Adipocyte (in vitro differentiated cells): ENCODE measurements at regions not wholly inside any gene's neighbourhood (a gene's known extent, or its start where the extent isn't known, plus 50 kb on each side); places are given as distances from the start of the nearest gene placed in this dataset.
A peak's percentile ranks its signal among the peaks of the same experiment; 100 is the strongest.

Source experiments
- DNase-seq: peaks from one replicate; pipeline ENCODE4 v3.0.0-alpha.2; 2015; ENCODE audit warnings: low read depth
- H3K27me3 ChIP-seq: replicated peaks from 2 replicates; pipeline ENCODE4 v1.7.0; 2013; ENCODE audit warnings: mild to moderate bottlenecking, low read length, moderate library complexity; ENCODE audit not compliant: control insufficient read depth, insufficient read depth
- H3K36me3 ChIP-seq: 2 replicates; pipeline ENCODE4 v1.7.0; 2013; ENCODE audit warnings: low read length, mild to moderate bottlenecking, moderate library complexity; ENCODE audit not compliant: control insufficient read depth, insufficient read depth, severe bottlenecking
- H3K4me1 ChIP-seq: 2 replicates; pipeline ENCODE4 v1.7.0; 2013; ENCODE audit warnings: mild to moderate bottlenecking, low read length, moderate library complexity; ENCODE audit not compliant: control insufficient read depth, insufficient read depth
- H3K4me3 ChIP-seq: 2 replicates; pipeline ENCODE4 v1.7.0; 2013; ENCODE audit warnings: mild to moderate bottlenecking, low read length, moderate library complexity
- H3K9ac ChIP-seq: 2 replicates; pipeline ENCODE4 v1.7.0; 2013; ENCODE audit warnings: mild to moderate bottlenecking, low read length, moderate library complexity
- H3K9me3 ChIP-seq: 2 replicates; pipeline ENCODE4 v1.7.0; 2013; ENCODE audit warnings: mild to moderate bottlenecking, low read length, moderate library complexity; ENCODE audit not compliant: control insufficient read depth

DNA sequence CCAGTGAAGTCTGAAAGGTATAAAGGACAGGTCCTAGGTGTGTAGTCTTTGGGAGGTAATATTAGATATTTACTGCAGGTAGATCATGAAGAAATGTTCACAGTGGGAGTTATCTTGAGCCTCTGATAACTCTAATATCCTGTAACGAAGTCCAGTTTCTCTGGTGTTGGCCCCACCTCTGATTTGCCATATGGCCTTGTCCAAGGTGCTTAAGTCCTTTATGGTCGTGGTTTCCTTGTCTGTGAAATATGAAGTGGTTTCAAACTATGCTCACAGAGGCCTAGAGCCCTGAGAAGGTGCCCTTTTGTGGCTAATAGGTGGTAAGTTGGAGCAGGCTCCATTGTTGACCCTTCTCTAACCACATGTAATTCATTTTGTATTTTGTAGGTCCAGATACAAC, 190.7 kb downstream of the ICOS start:
- peaks cover 14% of the 10 kb centered on the region for H3K27me3 ChIP-seq

DNA sequence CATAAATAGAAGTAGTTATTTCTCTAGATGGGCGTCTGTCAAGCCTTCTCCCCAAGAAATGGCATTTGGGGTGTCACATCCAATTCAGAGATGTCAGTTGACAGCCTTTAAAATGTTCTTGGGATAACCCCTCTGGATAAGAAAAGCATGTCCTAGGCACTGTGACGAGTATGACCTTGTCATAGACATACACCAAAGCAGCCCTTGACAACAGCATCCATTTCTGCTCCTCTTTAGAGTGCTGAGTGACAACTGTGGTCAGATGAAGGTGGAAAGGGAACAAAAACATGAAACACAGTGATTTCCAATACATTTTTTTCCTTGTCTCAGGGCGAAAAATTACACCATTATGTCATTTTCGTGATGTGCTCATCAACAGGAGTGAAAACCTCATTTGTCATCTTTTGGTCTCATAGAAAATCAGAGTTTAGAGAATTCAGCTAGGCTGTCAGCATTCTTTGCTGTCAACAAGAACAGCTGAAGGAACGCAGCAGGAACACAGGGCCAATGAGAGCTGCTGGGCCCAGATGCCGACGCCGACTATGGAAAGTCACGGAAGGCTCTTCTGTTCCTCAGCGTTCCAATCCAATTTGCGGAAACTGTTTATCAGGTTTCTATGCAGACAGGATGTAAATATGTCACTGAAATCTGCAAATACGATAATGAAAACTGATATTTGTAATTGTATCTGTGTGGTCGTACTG, 193.2 kb downstream of the ICOS start:
- Histone ChIP-seq H3K27me3 (peaks cover 9% of the 10 kb centered on the region), H3K4me3 (no peak overlapping the region), H3K9ac (no peak overlapping the region), H3K4me1 (no peaks in the 10 kb centered on the region), H3K9me3 (no peaks in the 10 kb centered on the region), H3K36me3 (no peaks in the 10 kb centered on the region)
- no peak for DNase-seq

More for the DNA sequence above, 190.7 kb downstream of the ICOS start:
- H3K9ac ChIP-seq = no peak overlapping the region
- no peak overlapping the region for H3K4me3 ChIP-seq
- peak; percentile 16 for DNase-seq
- H3K4me1 ChIP-seq = no peaks in the 10 kb centered on the region
- no peaks in the 10 kb centered on the region for H3K9me3 ChIP-seq
- no peaks in the 10 kb centered on the region for H3K36me3 ChIP-seq

DNA sequence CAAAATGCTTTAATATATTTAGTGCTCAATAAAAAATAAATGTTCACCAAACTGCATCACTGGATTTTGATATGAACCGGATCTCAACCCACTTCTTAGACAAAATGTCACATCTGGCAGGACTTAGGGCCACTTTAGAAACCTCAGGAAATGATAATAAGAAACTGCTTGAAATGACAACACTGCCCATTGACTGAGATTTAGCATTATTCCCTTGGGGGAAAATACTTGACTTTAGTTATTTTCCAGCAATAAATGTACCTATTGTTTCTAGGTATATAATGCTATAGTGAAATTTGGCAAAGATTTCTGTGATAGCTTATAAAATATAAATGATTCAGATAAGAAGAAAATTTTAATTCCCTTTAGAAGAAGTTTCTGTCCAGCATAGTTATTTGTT, 195.1 kb downstream of the ICOS start:
- Histone ChIP-seq H3K9me3 (no peaks in the 10 kb centered on the region), H3K4me1 (no peaks in the 10 kb centered on the region), H3K9ac (no peak overlapping the region), H3K4me3 (no peak overlapping the region), H3K36me3 (no peaks in the 10 kb centered on the region), H3K27me3 (peaks cover 13% of the 10 kb centered on the region)
- DNase-seq = no peak

DNA sequence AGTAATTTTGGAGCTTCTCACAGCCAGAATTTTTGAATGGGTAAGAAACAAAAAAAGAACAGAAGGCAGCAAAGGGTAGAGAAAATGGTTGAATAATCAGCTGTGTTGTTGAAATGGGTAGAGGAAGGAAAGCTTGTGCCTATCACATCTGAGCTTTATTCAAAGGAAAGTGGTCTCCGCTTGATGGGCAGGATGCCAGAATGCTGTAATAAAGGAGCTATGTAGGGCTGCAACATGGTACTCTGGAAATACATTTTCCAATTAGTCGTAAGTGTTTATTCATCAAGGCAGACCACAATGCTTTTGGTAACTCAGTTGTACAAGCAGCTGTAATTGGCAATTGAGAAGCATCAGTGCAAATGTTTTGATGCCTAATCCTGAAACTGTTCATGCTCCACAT, 196.9 kb downstream of the ICOS start:
- H3K9ac ChIP-seq = no peak overlapping the region
- H3K9me3 ChIP-seq = no peaks in the 10 kb centered on the region
- H3K36me3 ChIP-seq = no peaks in the 10 kb centered on the region
- DNase-seq = no peak
- peaks cover 14% of the 10 kb centered on the region for H3K27me3 ChIP-seq
- H3K4me3 ChIP-seq = no peak overlapping the region
- H3K4me1 ChIP-seq = no peaks in the 10 kb centered on the region

DNA sequence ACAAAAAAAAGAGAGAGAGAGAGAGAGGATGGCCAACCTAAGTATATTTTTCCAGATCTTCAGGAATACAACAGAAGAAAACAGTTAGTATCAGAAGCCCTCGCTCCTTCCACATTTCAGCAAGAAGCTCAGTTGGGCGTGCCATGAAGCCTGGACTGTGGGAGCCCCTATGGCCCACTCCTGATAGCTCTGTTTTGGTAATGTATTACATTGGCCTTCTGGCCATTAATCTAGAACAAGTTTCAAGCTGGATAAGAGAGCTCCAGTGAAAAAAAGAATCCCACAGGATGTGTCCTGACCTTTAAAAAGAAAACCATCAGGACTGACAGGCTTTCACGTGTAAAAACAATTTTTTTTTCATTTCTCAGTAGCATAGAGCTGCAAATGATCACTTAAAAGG, 197.9 kb downstream of the ICOS start:
- Histone ChIP-seq H3K9ac (no peak overlapping the region), H3K4me1 (no peaks in the 10 kb centered on the region), H3K4me3 (no peak overlapping the region), H3K27me3 (peaks cover 11% of the 10 kb centered on the region), H3K9me3 (no peaks in the 10 kb centered on the region), H3K36me3 (no peaks in the 10 kb centered on the region)
- DNase-seq = no peak

DNA sequence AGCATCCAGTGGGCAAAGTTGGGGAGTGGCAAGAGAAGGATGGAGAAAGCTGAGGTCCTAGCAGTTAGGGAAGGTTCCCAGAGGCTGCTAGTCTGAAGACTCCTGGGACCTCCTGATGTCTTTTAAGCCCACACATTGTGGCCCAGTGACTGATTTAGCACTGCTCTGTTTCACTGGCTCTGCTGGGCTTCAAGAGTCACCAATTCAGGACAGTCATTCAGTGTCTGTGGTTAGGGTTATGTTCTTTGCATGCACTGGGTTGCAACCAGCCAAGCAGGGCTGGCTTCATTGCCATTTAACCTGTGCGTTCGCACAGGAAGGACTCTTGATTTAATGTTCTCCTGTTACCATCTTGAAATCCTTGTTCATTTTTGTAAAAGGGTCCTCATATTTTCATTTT, 199.2 kb downstream of the ICOS start:
- Histone ChIP-seq H3K27me3 (peaks cover 5% of the 10 kb centered on the region), H3K4me1 (no peaks in the 10 kb centered on the region), H3K4me3 (no peak overlapping the region), H3K9me3 (no peaks in the 10 kb centered on the region), H3K9ac (no peak overlapping the region), H3K36me3 (no peaks in the 10 kb centered on the region)
- no peak for DNase-seq

DNA sequence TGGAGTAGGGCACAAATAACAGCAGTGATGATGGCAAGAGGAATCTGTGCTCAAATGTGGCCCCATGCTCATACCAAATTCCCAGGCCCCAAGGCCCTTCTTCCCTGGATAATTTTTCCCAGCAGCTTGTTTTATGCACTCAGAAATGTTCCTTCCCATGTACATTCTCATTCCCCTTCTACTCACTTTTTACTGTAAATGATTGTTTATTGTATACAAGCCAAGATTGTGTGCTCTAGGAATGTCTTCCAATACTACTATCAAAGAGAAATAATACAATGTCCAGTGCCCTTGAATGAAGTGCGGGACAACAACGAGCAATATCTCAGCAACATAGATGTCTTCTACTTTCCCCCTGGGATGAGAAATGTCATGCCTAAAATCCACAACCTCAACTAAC, 201.6 kb downstream of the ICOS start:
- no peaks in the 10 kb centered on the region for H3K4me1 ChIP-seq

DNA sequence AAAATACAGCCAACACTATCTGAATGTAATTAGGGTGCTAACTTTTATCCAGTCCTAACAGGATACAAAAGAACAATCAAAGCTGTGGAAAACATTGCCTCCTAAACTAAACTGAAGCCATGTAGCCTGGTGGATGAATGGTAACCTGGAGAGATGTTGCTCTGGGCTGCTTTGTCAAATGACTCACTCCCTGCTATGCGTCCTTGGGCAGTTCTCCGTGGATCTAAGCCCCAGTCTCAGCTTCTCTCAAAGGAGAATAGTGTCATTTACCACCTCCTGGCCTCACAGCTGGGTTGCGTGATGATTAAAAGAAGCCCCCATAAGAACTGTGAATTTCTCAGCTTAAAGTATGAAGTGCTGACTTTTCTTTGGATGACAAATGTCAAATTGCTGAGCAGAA, 203.7 kb downstream of the ICOS start:
- Histone ChIP-seq H3K9me3 (no peaks in the 10 kb centered on the region), H3K4me1 (no peaks in the 10 kb centered on the region), H3K27me3 (peaks cover 31% of the 10 kb centered on the region), H3K36me3 (no peaks in the 10 kb centered on the region), H3K9ac (no peak overlapping the region), H3K4me3 (no peak overlapping the region)
- DNase-seq = no peak

More for the DNA sequence above, 201.6 kb downstream of the ICOS start:
- Histone ChIP-seq H3K27me3 (peaks cover 18% of the 10 kb centered on the region), H3K9ac (no peak overlapping the region), H3K9me3 (no peaks in the 10 kb centered on the region), H3K4me3 (no peak overlapping the region), H3K36me3 (no peaks in the 10 kb centered on the region)
- no peak for DNase-seq

DNA sequence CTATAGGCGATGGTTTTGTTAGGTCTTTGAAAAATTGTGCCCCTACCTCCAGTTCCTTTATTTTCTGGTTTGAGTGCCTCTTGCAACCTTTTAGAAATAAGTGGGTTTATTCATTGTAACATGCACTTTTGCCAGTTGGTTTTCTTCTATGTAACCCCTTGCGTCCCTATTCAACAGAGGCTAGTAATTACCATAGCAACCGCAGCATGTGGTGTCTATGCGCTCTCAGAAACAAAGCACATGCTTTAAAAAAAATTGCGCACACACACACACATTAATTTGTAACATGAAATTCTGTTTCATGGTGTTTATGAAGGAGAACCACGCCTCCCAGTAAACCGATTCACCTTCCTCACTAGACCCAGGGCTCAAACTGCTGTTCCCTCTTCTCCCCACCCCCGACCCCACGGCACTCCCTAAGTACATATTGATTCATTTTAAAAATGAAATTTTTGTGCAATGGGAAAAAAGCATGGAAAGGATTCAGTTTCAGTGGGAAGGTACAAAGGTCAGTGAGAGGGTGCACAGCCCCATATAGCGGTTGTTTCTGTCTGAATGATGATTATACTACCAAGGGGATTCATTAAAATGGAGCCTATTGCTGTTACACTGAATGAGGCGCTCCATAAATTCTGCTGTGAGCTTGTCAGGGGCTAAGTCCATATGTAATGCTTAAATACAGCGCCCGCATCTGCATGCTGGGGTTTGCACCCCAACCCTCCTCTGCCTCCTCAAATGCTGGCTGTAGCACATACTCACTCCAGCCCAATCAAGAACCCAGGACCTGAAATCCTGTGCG, 206.9 kb downstream of the ICOS start:
- Histone ChIP-seq H3K9me3 (no peaks in the 10 kb centered on the region), H3K4me1 (peaks cover 6% of the 10 kb centered on the region), H3K9ac (no peak overlapping the region), H3K4me3 (no peak overlapping the region), H3K27me3 (peaks cover 26% of the 10 kb centered on the region), H3K36me3 (no peaks in the 10 kb centered on the region)
- DNase-seq = no peak

DNA sequence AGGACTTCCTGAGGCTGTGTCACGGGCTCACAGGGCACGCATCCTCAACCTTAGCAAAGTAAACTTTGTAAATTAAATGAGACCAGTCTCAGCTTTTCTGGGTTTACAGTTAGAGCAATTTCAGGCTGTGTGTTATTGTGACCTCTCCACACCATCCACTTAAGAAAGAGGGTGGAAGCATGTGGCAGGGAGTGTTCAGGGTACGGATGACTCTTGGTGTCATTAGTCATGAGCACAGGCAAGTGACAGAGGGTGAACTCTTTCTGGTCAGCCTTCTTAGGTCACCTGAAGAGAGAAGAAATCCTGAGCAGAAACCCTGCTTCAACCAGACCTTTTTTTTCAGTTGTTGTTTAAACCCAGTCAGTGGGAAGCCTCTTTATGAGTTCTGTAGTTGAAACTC, 207.9 kb downstream of the ICOS start:
- H3K9ac ChIP-seq = no peak overlapping the region
- no peak overlapping the region for H3K4me3 ChIP-seq
- peaks cover 6% of the 10 kb centered on the region for H3K4me1 ChIP-seq
- DNase-seq = no peak
- H3K9me3 ChIP-seq = no peaks in the 10 kb centered on the region
- H3K27me3 ChIP-seq = peaks cover 30% of the 10 kb centered on the region
- H3K36me3 ChIP-seq = no peaks in the 10 kb centered on the region

DNA sequence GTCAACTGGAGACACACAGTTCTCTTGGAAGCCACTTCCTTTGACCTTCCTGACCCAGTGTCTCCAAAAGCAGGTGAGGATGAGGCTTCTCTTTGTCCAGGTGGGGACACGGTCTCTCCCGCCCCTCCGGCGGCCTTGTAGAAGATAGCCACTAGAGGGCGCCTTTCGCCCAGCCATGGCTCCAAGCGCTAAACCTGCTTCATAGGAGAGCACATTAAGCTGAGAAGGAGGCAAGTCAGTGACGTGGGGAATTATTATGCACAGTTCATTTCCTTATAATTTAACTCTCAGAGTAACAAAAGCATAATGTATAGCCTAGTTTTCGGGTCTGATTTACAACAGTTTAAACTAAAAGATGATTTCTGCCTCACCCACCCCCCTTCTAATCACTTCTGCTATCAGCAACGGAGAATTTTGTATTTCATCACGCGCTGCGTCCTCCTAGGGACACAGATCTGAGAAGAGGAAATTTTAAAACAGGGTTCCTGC, 208.7 kb downstream of the ICOS start:
- peak; percentile 93 for DNase-seq
- peak overlapping the region; percentile 79 for H3K4me3 ChIP-seq
- H3K36me3 ChIP-seq = no peaks in the 10 kb centered on the region
- no peaks in the 10 kb centered on the region for H3K9me3 ChIP-seq
- peaks cover 33% of the 10 kb centered on the region for H3K27me3 ChIP-seq
- peak overlapping the region; percentile 36 for H3K9ac ChIP-seq
- peaks cover 6% of the 10 kb centered on the region for H3K4me1 ChIP-seq
